GM21526 (cell line): ENCODE measurements at regions not wholly inside any gene's neighbourhood (a gene's known extent, or its start where the extent isn't known, plus 50 kb on each side); places are given as distances from the start of the nearest gene placed in this dataset.
"Not testable (repeated sequence)": the region's sequence is repeated elsewhere in the genome, so short reads cannot be mapped to it uniquely, and the experiment has no call there.

Experiments used
- ATAC-seq: cut with Tn5 transposase; IDR thresholded peaks from one replicate; pipeline ENCODE4 v1.9.1; 2021; ENCODE audit warnings: moderate library complexity; ENCODE audit not compliant: unreplicated experiment, low FRiP score

- no peak for ATAC-seq
Measured at GRCh38 chr6:9380568-9380967, 945.2 kb upstream of the SLC35B3 start.

GRCh38 chr6:9373308-9373707 is 938.0 kb upstream of the SLC35B3 start:
- no peak for ATAC-seq

GRCh38 chr6:9370480-9370879 is 935.1 kb upstream of the SLC35B3 start:
- ATAC-seq = no peak

GRCh38 chr6:9365378-9365777 is 930.0 kb upstream of the SLC35B3 start:
- ATAC-seq = no peak

- ATAC-seq = no peak
Measured at GRCh38 chr6:9361749-9362148, 926.4 kb upstream of the SLC35B3 start.

- ATAC-seq = no peak
Measured at GRCh38 chr6:9360881-9361280, 925.5 kb upstream of the SLC35B3 start.

- no peak for ATAC-seq
Measured at GRCh38 chr6:9347608-9348007, 912.3 kb upstream of the SLC35B3 start.

GRCh38 chr6:9346923-9347322 is 911.6 kb upstream of the SLC35B3 start:
- no peak for ATAC-seq

GRCh38 chr6:9335431-9335830 is 900.1 kb upstream of the SLC35B3 start:
- ATAC-seq = no peak

GRCh38 chr6:9334979-9335378 is 899.6 kb upstream of the SLC35B3 start:
- ATAC-seq = no peak

- ATAC-seq = no peak
Measured at GRCh38 chr6:9332241-9332780, 897.0 kb upstream of the SLC35B3 start.

- no peak for ATAC-seq
Measured at GRCh38 chr6:9316831-9317230, 881.5 kb upstream of the SLC35B3 start.

GRCh38 chr6:9315966-9316650 is 880.8 kb upstream of the SLC35B3 start:
- ATAC-seq = no peak

GRCh38 chr6:9308284-9308683 is 872.9 kb upstream of the SLC35B3 start:
- ATAC-seq = no peak

GRCh38 chr6:9307786-9308185 is 872.4 kb upstream of the SLC35B3 start:
- ATAC-seq = no peak

GRCh38 chr6:9307187-9307586 is 871.8 kb upstream of the SLC35B3 start:
- no peak for ATAC-seq

GRCh38 chr6:9295644-9296043 is 860.3 kb upstream of the SLC35B3 start:
- no peak for ATAC-seq

- no peak for ATAC-seq
Measured at GRCh38 chr6:9292975-9293374, 857.6 kb upstream of the SLC35B3 start.

- not testable (repeated sequence) for ATAC-seq
Measured at GRCh38 chr6:9290342-9290741, 855.0 kb upstream of the SLC35B3 start.

GRCh38 chr6:9272671-9273070 is 837.3 kb upstream of the SLC35B3 start:
- ATAC-seq = no peak

- no peak for ATAC-seq
Measured at GRCh38 chr6:9266741-9267140, 831.4 kb upstream of the SLC35B3 start.

- no peak for ATAC-seq
Measured at GRCh38 chr6:9257215-9257614, 821.9 kb upstream of the SLC35B3 start.

GRCh38 chr6:9254251-9254650 is 818.9 kb upstream of the SLC35B3 start:
- no peak for ATAC-seq
